Occipital lobe (tissue), 1 donor: ENCODE measurements at regions not wholly inside any gene's neighbourhood (a gene's known extent, or its start where the extent isn't known, plus 50 kb on each side); places are given as distances from the start of the nearest gene placed in this dataset.
"Not testable (repeated sequence)": the region's sequence is repeated elsewhere in the genome, so short reads cannot be mapped to it uniquely, and the experiment has no call there.

Source experiments
- DNase-seq: peaks from one replicate; lab custom pipeline; 2025; lab: John Stamatoyannopoulos, UW

DNA sequence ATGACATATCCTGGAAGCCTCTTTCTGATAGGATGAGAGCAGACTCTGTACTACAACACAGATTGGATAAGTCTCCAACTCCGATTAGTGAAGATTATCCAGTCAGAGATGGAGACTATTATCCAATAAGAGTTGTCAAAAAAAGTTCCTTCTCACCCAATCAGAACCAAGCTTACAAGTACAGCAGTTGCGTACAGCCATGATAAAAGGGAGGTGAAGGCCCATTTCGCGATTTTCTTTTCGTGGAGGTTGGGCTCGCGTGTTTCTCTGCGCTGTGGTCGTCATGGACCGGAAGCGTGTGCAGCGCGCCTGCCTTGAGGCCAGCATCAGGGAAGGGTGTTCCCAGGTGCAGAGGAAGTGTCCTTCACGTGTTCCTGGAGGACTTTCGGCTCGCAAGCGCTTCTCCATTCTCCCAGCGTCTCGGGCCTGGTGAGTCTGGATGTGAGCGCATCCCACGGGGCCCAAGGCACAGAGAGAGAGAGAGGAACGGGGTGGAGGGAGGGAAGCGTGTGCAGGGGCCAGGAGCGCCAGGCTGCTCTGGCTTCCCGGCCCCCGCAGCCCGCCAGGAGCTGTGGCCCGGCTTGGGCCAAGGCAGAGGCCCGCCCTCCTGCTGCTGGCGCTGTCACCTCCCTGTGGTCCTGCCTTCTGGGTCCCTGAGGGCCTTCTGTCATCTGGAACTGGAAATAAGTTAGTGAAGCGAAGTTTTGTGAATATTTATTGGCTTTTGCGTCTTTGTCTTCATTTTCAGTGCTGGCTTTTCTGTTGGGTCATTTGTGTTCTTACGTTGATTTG, 53.9 kb downstream of the CDRT15L2 start:
- not testable (repeated sequence) for DNase-seq

DNA sequence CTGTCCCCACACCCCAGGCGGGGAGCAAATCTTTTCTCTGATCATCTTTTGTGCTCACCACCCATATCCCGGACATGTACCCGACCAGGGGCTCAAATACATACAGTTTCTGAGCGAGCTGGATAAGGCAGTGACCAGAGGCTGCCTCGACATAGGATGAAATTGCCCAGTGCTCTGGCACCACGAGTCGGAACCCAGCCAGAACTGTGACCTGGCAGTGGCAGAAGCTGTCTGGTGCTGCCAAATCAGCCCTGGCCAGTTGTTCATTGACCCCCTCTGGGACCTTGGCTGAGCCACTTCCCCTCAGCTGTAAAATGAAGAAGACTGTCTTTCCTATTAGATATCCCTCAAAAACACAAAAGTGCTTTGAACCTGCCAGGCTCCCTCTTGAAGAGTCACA, 60.6 kb downstream of the CDRT15L2 start:
- DNase-seq = not testable (repeated sequence)

DNA sequence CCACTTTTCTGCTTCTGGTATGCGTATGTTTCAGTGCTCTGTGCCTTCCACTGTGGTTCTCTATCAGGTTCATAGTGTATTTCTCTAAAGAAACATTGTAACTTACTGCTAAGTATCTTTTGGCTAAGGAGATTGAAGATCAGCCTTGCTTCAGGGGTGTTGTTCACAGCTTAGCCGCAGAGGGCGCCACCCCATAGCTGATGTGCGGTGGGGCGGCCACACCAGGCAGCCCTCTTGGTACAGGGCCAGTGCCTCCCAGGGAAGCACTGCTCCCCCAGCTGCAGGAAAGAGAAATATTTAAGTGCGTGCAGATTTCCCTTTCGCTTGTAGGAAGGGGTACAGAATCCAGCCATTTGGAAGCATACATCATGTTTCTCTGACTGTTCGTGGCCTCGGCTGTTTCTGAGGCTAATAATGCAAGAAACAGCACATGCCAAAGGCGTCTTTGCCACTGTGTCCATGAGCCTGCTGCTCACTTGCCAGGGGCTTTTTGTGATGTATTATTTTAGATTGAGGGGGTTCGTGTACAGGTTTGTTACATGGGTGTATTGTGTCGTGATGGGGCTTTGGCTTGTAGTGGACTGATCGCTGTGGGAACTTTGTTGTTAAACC, 67.2 kb downstream of the CDRT15L2 start:
- not testable (repeated sequence) for DNase-seq

DNA sequence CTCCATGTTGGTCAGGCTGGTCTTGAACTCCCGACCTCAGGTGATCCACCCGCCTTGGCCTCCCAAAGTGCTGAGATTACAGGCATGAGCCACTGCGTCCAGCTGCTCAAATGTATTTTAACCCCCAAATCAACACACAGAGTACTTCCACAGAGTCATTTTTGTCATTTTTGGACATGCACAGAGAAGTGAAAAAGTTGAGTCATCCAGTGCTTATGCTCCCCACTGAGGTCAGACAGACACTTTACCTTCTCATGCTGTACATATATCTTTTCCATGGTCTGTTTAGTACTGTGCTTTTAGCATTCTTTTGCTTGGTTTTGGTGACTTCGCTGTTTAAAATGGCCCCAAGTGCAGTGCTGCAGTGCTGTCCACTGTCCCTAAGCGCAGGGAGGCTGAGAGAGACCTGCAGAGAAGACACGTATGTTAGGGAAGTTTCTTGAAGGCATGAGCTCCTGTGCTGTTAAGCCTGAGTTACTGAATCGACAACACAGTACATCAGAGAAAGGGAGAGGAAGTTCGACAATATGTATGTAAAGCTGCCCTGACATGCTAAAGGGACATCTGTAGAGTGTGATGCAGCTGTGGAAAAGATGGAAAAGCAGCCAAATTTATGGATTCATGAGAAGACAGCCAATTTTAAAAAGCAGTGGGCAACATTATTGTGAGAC, 69.7 kb downstream of the CDRT15L2 start:
- DNase-seq = not testable (repeated sequence)

DNA sequence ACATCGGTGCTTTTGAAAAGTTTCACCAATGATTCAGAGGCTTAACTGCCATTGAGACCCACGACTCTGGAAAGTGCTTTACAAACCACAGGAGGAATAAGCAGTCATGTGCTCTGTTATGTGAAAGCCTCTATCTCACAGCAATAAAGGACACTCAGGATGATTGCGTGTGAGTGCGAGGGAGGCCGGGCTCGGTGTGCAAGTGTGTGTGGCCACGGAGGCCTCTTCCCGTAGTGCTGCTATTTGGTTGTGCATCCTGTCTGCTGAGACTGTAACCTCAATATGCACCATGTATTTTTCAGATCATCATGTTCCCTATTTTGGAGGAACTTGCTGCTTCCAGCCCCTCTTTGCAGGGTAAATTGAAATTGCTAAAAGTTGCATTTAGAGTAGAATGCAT, 71.5 kb downstream of the CDRT15L2 start:
- DNase-seq = not testable (repeated sequence)

DNA sequence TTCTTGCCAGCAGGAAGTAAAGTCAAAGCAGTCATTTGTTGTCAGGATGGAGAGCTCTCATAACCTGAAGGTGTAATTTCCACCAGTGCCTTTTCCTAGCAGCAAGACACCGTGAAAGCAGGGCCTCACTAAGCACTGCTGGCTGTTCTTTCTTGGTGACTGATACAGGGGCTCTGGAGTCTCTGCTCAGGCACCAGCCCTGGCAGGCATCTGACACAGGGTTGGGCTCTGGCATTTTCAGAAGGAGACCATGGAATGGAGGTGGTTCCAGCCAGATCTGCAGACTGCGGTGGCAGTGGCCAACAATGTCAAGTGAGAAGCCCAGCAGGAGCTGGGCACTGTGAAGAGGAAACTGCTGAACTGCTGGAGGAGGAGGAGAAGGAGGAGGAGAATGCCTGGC, 72.2 kb downstream of the CDRT15L2 start:
- DNase-seq = not testable (repeated sequence)

DNA sequence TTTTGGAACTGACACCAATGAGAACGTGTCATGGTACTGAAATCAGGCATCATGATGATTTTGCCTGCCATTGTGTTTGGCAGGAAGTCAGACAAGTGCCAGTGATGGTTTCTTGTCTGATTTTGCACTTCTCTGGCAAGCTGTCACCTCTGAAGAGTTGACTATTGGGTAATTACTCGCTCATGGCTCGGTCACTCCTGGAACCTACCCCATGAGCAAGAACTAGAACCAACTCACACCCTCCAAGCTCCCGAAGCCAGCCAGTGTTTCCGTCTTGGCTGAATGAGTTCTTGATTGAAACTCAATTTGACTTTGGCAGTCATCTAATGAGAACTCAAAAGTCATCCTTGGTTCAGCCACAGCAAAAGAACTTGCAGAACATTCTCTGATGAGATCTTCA, 73.9 kb downstream of the CDRT15L2 start:
- not testable (repeated sequence) for DNase-seq

DNA sequence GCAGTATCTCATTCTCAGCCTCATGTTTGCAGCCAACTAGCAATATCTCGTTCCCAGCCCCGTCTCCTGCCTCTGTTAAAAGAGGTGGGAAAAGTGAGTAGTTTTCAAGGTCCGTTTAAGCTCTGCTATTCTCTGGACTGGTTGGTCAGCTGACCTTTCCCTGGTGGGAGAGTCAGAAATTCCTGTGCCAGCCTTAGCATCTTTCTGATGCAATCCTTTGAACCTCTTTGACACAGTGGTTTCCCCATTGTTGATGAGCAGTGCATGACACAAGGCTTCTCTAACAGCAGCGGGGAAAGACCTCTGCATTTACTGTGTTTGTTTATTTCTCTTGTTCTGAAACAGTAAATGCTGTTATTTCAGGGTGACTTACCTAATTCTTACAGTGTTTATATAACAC, 74.6 kb downstream of the CDRT15L2 start:
- DNase-seq = not testable (repeated sequence)

DNA sequence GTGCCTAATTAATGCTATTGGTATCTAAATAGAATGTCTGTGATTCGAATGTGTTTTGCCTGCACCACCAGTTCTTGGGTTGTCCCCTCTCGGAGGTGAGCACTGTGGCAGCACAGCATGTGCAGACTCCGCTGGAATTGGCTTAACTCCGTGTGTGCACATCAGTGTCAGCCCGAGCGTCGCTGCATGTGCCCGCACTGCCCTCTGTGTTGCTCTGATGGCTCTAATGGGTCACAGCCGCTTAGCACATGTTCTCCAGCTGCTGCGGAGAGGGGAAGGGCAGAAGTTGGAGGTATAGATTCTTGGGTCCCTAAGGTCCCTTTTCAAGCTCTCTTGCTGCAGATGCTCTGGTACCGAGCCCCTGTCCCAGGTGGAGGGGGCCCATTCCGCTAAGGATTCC, 75.1 kb downstream of the CDRT15L2 start:
- not testable (repeated sequence) for DNase-seq

DNA sequence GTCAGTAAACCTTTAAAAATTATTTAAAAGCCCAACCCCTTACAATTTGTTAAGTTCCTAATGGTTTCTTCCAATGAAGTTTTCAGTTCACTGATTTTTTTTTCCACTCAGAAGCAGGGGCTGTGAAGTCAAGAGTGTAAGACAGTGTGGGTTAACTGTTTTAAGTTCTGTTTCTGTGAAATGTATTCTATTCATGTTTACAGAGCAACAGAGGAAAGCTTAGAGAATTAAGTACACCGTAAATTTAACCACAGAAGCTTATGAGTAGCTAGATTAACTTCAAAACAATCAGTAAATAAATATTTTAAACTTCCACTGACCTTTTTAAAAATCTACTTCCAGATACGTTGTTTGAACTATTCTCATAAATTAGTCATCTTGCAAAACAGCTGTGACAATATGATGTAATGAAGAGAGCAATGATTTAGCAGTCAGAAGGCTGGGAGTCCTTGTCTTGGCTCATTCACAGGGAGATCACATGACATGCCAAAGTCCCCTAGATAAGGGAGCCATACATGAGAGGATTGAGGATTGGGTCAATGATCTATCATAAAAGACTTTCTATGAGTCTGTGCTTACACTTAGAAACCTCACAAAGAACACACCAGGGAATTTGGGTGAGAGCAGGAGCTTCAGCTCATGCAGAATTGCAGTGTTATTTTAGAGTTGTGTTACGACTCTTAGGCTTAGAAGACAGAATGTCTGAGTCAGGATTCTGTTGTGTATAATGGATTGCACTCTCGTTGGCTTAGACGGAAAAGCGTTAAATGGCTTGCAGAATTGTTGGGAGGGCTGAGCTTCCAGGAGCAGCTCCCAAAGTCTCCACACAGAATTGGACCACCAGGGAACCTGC, 85.8 kb downstream of the CDRT15L2 start:
- not testable (repeated sequence) for DNase-seq

DNA sequence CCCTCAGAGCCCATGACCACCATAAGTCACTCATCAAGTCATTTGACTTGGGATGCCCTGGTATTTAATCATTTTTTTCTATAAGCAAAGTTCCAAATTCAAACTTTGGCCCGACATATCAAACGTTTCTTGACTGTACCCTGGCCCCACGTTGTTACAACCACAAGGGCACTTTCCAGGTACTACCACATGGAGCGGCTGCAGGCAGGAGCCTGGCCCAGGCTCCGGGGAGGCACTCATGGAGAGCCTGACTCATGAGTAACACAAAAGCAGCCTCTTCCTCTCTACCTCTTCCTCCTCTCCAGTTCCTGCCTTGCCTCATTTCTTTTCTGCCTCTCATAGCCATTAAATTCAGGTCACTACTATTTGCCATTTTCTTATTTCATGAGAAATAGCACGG, 87.2 kb downstream of the CDRT15L2 start:
- DNase-seq = not testable (repeated sequence)

DNA sequence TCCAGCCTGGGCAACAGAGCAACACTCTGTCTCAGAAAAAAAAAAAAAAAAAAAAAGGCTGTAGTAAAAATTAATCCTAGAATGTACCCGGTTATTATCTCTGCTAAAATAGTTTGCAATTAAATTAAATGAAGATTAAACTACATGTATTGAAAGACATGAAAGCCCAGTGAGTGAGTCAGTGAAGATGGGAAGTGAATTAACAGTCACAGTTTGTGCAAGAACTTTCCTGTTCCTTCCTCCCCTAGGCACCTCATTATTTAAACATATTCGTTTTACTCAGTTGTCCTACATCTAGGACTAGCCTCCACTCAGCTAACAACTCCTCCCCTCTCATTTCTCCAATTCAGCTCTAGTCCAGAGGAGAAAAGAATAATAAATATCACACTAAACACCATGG, 88.2 kb downstream of the CDRT15L2 start:
- DNase-seq = not testable (repeated sequence)

DNA sequence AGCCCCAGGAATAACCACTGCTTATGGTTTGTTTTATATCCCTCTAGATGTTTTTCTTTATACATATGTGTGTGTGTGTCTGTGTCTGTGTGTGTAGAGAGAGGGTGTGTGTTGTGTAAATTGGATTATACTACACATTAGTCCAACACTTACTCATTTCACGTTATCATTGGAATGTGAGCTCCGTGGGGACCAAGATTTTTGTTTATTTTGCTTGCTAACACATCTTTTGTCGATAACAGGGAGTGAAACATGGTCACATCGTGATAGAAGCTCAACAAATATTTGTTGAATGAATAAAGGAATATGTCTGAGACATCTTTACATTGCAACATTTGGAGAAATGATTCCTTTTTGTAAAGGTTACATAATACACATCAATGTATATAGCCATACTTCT, 88.8 kb downstream of the CDRT15L2 start:
- not testable (repeated sequence) for DNase-seq

DNA sequence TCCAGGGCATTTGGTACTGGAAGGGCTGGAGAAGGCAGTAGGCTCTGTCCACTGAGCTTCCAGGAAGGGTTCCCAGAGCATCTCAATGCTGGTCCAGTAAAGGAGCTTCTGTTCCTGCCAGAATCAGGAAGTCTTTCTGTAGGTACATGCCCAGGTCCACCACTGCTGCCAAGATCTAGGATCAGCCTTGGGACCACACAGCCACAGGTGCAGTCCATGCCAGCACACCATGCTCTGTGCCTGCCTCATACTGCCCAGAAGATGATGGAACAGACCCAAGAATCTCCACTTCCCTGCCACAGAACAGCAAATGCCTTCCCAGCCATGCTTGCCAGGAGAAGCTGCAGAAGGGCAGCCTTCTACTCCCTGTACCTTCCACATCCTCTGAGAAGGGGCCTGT, 89.3 kb downstream of the CDRT15L2 start:
- DNase-seq = not testable (repeated sequence)

DNA sequence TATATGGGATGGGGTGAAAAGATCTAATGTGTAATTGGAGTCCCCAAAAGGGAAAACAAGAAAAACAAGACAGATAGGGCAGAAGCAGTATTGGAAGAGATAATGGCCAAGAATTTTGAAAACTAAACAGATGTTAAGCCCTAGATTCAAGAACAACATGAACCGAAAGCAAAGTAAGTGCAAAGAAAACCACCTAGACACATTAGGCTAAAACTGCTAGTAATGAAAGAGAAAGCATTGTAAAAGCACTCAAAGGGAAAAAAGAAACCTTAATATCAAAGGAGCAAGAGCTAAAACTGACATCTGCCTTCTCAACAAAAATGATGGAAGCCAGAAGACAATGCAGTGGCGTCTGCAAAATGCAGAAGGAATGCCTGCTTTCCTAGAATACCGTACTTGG, 91.0 kb downstream of the CDRT15L2 start:
- not testable (repeated sequence) for DNase-seq

DNA sequence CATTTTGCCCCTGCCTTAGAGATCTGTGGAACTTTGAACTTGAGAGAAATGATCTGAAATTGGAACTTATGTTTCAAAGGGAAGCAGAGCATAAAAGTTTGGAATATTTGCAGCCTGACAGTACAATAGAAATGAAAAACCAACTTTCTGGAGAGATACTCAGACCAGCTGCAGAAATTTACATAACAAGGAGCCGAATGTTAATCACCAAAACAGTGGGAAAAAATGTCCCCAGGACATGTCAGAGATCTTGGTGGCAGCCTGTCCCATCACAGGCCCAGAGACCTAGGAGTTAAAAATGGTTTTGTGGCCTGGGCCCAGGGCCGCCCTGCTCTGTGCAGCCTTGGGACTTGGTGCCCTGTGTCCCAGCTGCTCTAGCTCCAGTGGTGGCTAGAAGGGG, 94.8 kb downstream of the CDRT15L2 start:
- DNase-seq = not testable (repeated sequence)

DNA sequence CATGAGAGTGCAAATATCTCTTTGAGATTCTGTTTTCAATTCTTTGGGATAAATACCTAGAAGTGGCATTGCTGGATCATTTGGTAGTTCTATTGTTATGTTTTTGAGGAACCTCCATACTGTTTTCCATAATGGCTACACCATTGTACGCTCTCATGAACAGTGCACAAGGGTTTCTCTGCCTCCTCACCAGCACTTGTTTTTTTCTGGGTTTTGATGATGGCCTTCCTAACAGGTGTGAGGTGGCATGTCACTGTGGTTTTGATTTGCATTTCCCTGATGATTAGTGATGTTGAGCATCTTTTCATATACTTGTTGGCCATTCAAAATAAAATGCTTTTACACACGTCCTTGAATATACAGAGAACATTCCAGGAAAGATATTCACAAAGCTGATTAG, 96.2 kb downstream of the CDRT15L2 start:
- not testable (repeated sequence) for DNase-seq

DNA sequence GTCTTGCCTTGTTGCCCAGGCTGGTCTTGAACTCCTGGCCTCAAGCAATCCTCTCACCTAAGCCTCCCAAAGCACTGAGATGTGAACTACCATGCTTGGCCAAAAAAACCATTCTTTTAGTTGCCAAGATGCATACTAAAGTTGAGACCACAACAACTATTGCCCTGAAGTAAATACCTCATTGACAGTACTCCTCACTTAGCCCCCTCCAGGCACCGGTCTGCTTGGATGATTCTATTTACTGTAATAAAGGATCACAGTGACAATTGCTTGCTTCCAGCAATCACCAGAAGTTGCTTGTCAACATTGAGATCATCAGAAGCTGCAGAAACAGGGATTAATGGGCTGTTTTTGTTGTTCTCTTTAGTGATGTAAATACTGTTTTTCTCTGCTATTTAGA, 97.1 kb downstream of the CDRT15L2 start:
- not testable (repeated sequence) for DNase-seq

DNA sequence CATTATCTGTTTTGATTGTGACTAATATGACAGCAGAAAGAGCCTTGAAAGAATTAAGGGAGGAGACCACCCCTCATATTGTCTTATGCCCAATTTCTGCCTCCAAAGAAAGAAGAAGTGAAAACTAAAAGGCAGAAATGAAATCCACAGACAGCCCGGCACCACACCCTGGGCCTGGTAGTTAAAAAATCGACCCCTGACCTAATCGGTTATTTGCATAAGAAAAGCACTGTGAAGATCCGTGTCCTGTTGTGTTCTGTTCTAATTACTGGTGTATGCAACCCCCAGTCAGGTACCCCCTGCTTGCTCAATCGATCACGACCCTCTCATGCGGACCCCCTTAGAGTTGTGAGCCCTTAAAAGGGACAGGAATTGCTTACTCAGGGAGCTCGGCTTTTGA, 97.9 kb downstream of the CDRT15L2 start:
- not testable (repeated sequence) for DNase-seq

DNA sequence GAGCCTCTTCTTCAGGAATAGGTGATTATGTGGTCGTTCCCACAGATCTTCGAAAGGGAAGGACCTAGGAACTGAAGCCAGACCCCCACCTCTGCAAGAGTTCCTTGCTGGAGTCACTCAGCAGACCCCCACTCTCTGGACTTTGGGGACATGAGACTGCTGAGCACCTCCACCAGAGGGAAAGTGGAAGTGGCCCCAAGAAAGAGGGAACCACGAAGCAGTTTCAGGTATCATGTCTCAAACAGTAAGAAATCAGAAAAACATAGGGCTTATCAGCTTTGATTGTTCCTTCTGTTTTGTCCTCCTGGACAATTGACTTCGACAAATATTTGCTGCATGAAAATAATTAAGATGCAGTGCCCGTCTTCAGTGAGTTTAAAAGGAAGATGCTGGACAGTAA, 98.9 kb downstream of the CDRT15L2 start:
- DNase-seq = not testable (repeated sequence)
